GM13976 (cell line): ENCODE measurements at regions not wholly inside any gene's neighbourhood (a gene's known extent, or its start where the extent isn't known, plus 50 kb on each side); places are given as distances from the start of the nearest gene placed in this dataset.

Experiments
- DNase-seq: peaks from one replicate; pipeline ENCODE4 v3.0.0; 2012; ENCODE audit warnings: low spot score
- in situ Hi-C: fragments of 300-500 bp; cut with MboI; formaldehyde crosslinking; loops from one replicate; pipeline ENCODE4 v1.12.0; 2022; ENCODE audit warnings: low sequenced_read_pairs, mixed read lengths, inconsistent platforms; ENCODE audit not compliant: unreplicated experiment
- TF ChIP-seq, protein P1 (sequence below): IDR thresholded peaks from 2 replicates; pipeline ENCODE4 v1.5.1; 2012; ENCODE audit warnings: borderline replicate concordance, mild to moderate bottlenecking; ENCODE audit not compliant: insufficient read depth; ENCODE audit errors: extremely low read depth, missing control alignments, control extremely low read depth

DNA sequence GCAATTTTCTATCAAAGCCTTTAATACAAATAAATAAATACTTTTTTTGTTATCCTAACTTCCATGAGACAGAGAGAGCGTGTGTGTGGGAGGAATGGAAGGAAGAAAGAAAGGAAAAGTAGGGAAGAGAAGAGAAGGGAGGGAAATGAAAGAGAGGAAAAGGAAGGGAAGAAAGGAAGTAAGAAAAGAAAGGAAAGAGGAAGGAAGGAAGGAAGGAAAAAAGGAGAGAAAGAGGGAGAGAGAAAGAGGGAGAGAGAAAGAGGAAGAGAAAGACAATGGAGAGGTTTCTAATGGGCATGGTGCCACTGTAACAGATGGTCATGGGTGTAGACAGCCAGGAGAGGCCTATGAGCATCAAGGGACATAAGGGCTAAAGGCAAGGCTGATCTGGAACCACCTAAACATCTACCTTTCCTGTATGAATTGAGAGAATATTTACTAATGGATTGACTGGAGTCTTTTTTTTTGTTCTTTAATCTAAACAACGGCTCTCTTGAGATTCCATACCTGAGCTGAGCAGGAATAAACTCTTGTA lies 234.9 kb downstream of the PTPRC start:
- no peak for DNase-seq
- in situ Hi-C loops, result no loop called here

DNA sequence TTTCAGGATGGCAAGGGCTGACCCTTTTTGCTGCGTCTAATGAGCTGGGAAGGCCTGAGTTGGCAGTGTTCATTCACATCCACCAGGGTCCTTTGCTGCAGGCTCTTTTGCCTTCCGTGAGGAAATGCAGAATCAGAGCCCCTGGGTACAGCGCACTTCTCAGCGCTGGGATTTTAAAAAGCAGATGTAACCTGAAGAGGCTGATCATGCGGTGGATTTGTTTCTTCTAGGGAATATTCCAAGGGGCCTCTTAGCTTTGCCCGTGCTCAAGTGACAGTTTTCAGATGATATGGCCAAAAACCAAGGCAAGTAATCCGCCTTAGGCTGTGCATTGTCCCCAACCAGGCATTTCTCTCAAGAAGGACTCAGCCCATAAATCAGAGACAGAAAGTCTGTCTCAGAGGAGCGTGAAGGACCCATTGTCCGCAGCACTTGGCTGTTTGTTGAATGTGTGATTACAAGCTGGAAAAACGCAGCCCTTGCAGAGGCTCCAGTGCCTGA lies 237.6 kb downstream of the PTPRC start:
- in situ Hi-C loops, result no loop called here
- DNase-seq, result no peak
- TF ChIP-seq, protein P1, sequence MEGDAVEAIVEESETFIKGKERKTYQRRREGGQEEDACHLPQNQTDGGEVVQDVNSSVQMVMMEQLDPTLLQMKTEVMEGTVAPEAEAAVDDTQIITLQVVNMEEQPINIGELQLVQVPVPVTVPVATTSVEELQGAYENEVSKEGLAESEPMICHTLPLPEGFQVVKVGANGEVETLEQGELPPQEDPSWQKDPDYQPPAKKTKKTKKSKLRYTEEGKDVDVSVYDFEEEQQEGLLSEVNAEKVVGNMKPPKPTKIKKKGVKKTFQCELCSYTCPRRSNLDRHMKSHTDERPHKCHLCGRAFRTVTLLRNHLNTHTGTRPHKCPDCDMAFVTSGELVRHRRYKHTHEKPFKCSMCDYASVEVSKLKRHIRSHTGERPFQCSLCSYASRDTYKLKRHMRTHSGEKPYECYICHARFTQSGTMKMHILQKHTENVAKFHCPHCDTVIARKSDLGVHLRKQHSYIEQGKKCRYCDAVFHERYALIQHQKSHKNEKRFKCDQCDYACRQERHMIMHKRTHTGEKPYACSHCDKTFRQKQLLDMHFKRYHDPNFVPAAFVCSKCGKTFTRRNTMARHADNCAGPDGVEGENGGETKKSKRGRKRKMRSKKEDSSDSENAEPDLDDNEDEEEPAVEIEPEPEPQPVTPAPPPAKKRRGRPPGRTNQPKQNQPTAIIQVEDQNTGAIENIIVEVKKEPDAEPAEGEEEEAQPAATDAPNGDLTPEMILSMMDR, result no peak

More for the DNA sequence above, 234.9 kb downstream of the PTPRC start:
- TF ChIP-seq, protein P1, result no peak

DNA sequence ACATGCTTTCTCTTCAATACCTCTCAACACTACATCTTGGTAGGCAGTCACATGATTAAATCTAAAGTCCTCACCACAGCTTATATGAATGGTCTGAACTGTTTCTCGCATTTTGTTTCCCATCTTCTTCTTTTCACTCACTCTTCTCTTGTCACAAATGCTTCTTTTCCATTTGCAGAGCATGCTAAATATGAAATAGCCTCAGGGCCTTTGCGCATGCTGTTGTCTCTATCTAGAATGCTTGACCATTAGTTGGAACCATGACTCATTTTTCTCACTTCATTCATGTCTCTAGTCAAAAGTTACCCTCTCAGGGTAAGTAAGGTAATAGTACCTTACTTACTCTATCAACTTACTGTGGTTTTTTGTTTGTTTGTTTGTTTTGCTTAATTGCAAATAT lies 239.7 kb downstream of the PTPRC start:
- DNase-seq, result no peak
- in situ Hi-C loops, result no loop called here
- TF ChIP-seq, protein P1, result no peak

DNA sequence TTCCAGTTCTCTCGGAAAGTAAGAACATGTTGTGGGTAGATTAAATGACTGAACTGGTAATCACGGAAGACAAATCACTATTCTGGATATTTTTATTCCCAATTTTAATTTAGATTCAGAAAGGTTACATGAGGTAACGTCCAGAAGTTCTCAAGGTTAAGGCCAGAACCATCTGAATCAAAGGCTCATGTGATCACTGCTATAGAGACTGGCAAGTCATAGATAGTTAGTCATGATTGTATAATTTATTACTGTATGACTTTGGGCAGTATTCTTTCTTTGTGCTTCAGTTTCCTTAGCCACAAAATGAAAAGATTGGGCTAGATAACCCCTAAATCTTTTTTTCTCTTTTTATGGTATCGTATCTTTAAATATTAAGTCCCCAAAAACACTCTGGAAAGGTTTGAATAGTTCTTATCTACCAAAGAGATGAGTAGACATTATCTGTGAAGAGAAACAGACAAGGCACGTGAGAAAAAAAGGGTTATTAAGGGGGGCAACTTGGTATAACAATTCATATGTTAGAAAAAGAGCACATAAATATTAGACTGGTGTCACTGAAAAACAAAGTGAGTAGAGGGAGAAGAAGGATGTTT lies 241.0 kb downstream of the PTPRC start:
- no peak for DNase-seq
- TF ChIP-seq, protein P1, result no peak
- in situ Hi-C loops, result no loop called here

DNA sequence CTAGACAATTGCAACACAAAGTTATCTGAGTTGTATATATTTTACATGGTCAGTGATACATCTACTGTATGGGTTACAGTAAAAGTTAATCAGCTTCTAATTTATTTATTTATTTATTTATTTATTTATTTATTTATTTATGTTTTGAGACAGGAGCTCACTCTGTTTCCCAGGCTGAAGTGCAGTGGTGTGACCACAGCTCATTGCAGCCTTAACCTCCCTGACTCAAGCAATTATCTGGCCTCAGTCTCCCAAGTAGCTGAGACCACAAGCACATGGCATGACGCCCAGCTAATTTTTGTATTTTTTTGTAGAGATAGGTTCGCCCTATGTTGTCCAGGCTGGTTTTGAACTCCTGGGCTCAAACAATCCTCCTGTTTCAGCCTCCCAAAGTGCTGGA lies 241.6 kb downstream of the PTPRC start:
- in situ Hi-C loops, result no loop called here
- TF ChIP-seq, protein P1, result no peak

DNA sequence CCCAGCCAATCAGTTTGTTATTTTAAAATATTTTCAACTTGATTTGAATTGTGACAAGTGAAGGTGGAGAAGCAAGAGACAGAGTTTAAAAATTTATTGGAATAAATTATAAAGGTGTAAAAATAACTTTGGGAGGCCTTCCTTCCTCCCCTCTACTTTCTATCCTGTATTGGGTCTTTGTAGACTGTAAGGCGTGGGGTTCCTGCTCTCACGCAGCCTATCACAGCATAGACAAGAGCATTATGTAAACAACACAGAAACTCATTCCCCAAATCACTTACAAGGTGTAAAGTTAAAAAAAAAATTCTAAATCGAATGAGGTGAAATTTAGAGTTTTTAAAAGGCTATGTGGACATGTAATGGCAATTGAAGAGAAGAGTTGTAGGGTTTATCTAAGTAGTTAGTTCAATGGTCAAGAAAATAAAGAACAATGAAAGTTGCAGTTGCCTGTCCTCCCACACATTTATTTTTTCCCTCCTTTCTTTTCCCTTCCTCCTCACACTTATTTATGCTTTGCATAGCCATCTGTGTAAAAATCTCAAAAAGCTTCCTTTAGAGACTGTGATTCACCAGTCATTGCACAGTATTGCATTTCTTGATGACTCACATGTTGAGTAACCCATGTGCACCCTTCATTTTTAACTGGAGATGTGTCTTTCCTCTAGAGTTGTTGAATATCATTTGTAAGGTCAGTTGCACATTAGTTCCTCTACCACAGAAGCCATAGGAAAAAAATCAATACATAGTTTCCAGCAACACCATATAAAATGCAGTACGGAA lies 242.2 kb downstream of the PTPRC start:
- in situ Hi-C loops, result no loop called here
- TF ChIP-seq, protein P1, result no peak
- DNase-seq, result peak; percentile 1

More for the DNA sequence above, 241.6 kb downstream of the PTPRC start:
- DNase-seq, result no peak
